HG02763 (cell line): ENCODE measurements at regions not wholly inside any gene's neighbourhood (a gene's known extent, or its start where the extent isn't known, plus 50 kb on each side); places are given as distances from the start of the nearest gene placed in this dataset.
"Not testable (repeated sequence)": the region's sequence is repeated elsewhere in the genome, so short reads cannot be mapped to it uniquely, and the experiment has no call there.

Source experiments
- ATAC-seq: cut with Tn5 transposase; IDR thresholded peaks from one replicate; pipeline ENCODE4 v1.9.1; 2021; ENCODE audit warnings: mild to moderate bottlenecking, moderate library complexity; ENCODE audit not compliant: unreplicated experiment

DNA sequence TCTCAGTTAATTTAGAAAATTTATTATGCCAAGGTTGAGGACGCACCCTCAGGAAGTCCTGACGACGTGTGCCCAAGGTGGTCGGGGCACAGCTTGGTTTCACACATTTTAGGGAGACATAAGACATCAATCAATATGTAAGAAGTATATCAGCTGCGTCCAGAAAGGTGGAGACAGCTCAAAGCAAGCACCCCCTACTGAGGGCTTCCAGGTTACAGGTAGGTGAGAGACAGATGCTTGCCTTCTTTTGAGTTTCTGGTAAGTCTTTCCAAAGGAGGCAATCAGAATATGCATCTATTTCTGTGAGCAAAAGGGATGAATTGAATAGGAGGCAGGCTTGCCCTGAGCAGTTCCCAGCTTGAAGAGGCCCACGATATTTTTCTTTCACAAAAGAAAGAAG is 614.3 kb downstream of the XPNPEP1 start:
- no peak for ATAC-seq

DNA sequence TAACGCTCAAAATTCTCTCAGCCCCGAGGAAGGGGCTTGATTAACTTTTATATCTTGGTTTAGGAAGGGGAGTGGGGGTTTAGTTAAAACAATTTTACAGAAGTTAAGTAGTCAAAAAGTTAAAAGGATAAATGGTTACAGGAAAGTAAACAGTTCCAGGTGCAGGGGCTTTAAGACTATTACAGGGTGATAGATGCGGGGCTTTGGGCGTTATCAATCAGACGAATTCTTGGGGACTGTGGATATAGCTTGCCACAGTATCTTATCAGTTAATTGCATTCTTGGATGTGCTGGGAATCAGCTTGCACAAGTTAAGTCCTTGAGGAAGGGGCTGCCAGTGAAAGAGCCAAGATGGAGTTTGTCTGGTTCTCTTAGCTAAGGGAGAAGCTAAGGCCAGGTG is 616.2 kb downstream of the XPNPEP1 start:
- ATAC-seq = not testable (repeated sequence)

DNA sequence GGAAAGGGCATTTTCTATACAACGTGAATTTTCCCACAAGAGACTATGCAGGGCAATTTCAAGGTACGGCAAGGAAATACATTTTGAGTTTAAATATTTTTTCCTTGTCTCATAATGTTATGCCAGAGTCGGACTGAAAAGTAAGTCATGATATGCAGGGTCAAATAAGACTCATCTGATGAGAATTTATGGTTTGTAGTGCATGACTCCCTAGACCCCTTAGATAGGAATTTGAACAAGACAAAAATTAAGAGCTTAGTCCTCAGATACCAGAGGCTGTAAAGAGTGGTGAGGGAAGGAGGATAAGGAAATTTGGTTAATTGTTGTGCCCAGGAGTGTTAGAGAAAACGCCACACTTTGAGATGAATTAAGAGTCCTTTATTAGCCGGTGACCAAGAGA is 616.6 kb downstream of the XPNPEP1 start:
- ATAC-seq = no peak

DNA sequence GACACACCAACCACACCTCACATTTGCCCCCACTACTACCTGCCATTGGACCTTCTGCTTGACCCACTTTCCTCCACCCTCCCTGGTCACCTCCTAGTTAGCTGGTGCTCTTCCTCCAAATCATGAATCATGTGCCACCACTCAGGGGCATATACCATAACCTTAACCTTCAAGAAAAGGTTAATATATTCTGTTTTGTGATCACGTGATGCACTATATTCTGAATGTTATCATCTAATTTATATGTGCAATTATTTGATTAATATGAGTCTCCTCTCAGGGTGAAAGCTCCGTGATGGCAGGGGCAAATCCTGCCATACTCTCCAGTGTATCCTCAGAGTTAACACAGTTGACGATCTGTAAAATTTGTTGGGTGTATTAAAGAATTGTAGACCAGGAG is 635.5 kb downstream of the XPNPEP1 start:
- ATAC-seq = no peak

DNA sequence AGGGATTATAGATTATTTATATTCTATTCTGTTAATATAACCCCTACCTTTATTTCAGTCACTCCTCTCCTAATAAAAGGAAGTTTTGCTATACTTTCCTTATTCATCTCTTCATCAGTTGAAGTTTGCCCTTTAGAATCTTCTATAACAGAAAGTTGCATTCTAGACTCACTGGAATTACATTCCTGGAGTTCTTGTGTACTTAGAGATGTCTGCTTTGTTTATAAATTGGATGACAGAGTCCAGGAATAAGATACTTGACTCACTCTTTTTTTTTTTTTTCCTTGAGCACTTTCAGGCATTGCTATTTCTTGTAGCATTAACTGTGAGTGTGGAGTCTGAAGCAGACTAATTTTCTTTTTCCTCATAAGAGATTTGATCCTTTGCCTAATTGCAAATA is 640.8 kb downstream of the XPNPEP1 start:
- ATAC-seq = no peak

DNA sequence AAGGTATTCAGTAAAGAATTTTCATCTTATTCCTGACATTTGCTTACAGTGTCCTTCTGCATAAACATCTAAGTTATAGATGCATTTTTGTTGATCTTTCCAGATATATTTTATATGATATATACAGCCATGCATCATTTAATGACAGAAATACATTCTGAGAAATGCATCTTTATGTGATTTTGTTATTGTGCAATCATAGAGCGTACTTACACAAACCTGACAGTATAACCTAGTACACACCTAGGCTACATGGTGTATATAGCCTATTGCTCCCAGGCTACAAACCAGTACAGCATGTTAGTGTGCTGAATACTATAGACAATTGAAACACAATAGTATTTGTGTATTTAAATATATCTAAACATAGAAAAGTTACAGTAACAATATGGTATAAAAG is 642.0 kb downstream of the XPNPEP1 start:
- no peak for ATAC-seq

DNA sequence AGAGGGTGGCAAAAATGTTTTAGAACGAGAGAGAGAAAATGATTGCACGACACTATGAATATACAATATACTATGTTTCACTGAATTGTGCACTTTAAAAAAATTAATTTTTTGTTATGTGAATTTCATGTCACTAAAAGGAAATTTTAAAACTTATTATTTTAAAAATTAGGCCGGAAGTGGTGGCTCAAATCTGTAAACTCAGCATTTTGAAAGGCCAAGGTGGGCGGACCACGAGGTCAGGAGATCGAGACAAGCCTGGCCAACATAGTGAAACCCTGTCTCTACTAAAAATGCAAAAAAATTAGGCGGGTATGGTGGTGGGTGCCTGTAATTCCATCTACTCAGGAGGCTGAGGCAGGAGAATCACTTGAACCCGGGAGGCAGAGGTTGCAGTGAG is 642.5 kb downstream of the XPNPEP1 start:
- no peak for ATAC-seq

DNA sequence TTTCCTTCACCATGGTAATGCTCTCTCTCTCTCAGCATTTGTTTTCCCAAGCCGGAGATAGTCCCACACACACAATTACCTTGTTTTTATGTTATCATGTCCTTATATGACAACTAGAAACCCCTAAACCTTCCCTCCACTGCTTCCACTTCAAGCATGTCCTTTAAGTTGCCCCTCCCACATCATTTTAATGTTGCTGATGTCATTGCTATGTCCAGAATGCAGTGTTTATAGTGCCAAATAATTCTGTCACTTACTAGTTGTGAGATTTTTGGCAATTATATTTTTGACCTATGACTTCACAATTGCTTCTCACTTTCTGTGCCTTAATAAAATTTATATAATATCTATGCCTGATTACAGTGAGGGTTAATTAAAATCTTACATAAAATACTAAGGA is 645.9 kb downstream of the XPNPEP1 start:
- ATAC-seq = no peak

DNA sequence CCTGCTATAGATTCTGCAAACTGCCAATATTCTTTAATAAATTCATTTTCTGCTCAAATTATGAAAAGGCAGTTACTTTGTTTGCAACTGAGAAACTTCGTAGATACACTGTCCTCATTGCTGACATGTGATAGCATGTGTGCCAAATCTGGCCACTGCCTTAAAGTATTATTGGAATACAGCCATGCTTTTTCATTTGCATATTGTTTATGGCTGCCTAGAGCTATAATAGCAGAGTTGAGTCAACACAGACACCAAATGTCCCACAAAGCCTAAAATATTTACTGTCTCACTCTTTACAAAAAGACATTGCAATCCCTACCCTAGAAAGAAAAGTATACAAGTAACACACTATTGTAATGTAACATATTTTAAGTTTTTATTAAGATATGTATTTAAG is 647.4 kb downstream of the XPNPEP1 start:
- ATAC-seq = no peak

DNA sequence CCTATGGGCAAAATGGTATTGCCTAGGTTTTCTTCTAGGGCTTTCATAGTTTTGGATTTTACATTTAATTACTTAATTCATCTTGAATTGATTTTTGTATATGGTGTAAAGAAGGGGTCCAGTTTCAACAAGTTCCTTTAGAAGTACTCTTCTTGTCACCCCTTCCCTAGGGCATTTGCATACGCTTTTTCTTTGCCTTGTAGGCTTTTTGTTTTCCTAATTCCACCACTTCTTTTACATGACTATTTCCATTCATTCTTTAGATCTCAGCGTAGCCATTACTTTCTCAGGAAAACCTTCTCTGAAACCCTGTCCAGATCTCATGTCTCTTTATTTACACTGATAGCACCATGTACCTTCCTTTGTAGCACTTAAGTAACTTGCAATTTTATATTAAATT is 648.6 kb downstream of the XPNPEP1 start:
- ATAC-seq = no peak

DNA sequence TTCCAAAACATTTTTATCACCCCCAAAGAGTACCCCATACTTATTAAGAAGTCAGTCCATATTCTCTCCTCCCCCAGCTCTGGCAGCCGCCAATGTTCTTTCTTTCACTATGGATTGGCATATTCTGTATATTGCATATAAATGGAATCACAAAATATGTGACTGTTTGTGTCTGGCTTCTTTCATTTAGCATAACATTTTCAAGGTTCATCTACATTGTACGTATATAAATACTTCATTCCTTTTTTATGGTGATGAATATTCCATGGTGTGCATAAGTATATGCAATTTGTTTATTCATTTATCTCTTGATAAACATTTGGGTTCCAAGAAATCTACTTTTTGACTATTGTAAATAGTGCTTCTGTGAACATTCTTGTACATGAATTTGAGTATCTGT is 653.1 kb downstream of the XPNPEP1 start:
- ATAC-seq = no peak

DNA sequence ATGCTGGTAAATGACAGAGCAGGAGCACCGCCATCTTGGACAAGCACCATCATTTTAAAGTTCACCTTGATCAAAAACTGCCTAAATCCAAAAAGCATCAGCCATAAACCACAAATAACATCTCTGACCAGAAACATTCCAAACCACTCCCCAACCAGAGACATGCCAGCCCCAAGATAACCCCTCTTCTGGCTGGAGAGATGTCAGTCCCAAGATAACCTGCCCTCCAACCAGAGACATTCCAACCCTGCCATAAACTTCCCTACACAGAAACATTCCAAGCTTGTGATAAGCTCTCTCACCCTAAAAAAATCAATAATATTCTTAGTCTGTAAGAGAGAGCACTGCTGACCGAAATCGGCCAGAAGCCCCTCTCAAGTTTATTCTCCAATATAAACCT is 659.3 kb downstream of the XPNPEP1 start:
- ATAC-seq = no peak

DNA sequence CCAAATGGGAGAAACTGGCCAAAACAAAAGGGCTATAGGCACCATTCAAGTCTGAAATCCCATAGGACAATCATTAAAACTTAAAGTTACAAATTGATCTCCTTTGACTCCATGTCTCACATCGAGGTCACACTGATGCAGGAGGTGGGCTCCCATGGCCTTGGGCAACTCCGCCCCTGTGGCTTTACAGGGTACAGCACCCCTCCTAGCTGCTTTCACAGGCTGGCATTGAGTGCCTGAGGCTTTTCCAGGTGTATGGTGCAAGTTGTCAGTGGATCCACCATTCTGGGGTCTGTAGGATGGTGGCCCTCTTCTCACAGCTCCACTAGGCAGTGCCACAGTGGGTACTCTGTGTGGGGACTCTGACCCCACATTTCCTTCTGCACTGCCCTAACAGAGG is 662.1 kb downstream of the XPNPEP1 start:
- no peak for ATAC-seq

DNA sequence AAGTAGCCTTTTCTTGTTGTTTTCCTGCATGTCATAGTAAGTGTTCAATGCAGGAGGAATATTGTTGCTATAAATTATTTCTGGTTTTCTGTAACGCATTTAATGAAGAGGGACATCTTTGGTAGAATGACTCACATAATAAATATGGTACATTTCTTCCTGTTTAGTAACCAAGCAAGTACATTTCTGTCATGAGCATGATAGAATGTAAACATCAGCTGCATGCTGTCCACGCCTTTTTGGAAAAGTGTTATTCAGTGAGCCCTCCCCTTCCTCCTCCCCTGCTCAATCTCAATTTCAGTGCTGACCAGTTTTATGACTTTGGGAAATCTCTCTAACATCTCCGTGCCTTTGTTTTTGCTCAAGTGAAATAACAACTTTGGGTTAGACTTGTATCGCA is 664.0 kb downstream of the XPNPEP1 start:
- no peak for ATAC-seq

DNA sequence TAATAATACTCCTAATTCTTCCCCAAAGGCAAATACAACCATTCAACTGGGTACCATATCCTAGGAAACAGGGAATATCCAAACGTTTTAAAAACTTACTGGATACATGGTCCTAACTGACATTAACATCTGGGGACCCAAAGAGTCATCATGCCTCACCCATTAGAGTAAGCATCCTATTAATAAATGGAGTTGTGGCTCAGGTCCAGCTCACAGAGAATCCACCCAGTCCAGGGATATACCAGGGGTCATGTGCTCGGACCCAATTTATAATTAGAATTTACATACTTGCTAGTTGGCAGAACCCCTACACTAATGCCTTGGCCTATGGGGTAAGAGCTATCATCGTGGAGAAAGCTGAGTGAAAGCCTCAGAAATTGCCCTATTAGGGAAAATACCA is 670.0 kb downstream of the XPNPEP1 start:
- ATAC-seq = no peak

DNA sequence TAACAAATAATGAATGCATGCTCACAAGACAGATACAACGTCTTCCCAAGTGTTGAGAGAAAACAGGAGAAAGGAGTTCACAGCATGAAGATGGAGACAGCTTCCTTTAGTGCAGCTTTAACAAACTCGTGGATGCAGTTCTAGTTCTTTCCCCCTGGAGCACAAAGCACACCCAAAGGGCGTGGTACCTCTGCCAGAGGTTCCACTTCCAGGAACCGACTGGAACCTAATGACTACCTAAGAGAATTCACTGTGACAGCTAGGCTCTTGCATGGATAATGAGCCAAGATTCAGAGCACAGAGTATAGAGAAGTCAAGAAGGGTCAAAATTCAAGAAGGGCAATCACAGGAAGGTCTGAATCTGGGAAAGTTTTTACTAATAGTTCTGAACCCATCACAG is 673.2 kb downstream of the XPNPEP1 start:
- ATAC-seq = no peak

DNA sequence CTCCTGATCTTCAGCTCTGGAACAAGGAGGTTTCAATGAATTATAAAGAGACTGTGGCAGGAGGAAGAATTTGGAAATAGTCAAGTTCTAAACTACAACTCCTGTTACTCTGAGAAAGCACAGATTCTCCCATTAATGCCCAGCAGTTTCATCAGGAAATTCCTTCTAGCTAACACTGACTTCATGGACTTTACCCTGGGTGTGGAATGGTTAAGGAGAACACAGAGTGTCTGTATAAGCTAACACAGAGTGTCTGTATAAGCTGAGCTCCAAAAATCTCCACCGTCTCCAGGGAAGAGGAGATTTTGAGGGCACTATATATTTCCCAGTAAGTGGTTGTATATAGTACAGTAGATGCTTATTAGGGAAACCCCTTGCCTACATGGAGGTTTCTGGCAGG is 675.5 kb downstream of the XPNPEP1 start:
- ATAC-seq = no peak

DNA sequence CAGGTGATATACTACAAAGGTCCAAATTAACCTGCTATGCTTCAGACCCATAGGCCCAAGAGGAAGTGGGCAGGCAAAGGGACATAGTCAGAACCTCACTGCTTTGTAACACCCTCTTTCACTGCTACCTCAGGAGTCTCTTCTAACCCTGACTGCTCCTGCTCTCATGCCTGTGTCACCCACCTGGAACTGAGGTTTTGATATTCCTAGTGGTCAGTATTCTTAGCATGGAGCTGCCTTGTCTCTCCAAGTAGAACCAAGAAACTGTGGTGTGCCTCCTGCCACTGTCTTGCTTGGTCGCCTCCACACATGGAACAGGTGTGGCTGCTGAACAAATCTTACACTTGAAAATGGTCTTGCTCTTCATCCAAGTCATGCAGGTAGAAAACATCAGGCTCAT is 677.5 kb downstream of the XPNPEP1 start:
- ATAC-seq = no peak

DNA sequence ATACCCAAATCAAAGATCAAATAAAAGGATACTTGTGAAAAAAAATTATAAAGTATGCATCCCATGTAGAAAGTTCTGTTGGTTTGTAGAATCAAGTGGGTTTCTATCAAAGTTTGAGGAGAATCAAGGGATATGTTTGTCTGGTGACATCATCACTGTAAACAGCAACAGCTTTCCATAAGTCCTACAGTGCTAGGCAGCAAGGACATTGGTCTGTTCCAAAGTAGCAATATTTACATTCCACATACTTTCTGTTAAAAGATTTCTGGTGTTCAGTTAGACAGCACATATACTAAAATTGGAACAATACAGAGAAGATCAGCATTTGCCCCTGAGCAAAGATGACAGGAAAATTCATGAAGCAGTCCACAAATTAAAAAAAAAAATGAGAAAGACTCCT is 683.9 kb downstream of the XPNPEP1 start:
- no peak for ATAC-seq

DNA sequence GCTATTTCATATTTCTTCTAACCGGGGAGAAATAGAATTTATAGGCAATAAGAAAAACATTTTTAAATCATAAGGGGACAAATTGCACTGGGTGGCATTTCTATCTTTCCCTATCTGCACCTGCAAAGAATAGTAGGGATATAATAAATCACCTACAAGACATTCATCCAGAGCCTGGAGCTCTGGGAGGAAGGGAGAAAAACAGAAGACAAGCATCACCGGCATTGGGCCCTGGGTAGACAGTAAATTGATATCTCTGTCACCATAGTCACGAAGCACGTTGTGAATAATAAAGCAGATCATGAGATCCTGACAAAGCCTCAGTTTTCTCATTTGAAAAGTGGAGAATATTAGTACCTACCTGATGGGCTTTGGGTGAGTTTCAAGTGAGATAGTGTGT is 685.6 kb downstream of the XPNPEP1 start:
- ATAC-seq = no peak

DNA sequence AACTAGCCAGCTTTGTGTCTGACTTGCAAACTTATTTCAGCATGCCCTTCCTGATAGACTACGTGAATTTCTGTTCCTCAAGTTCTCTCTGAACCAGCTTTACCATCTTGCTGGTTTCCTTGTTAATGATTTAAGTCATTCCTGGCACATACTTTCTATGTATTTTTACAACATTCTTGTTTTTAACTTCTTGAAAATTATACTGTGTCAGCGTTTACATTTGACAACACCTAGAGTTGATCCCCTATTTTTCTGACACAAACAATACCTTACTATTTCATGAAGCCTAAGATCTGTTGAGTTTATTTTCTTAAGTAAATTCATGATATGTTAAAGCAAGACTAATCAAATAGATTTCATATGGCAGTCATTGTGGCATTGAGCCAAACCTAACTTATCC is 686.3 kb downstream of the XPNPEP1 start:
- no peak for ATAC-seq

DNA sequence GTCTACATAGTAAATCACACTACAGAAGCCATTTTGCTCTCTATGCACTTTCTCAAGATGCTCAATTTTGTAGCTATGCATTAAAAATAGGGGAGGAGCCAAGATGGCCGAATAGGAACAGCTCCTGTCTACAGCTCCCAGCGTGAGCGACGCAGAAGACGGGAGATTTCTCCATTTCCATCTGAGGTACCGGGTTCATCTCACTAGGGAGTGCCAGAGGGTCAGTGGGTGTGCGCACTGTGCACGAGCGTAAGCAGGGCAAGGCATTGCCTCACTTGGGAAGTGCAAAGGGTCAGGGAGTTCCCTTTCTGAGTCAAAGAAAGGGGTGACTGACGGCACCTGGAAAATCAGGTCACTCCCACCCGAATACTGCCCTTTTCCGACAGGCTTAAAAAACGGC is 699.8 kb downstream of the XPNPEP1 start:
- ATAC-seq = not testable (repeated sequence)

DNA sequence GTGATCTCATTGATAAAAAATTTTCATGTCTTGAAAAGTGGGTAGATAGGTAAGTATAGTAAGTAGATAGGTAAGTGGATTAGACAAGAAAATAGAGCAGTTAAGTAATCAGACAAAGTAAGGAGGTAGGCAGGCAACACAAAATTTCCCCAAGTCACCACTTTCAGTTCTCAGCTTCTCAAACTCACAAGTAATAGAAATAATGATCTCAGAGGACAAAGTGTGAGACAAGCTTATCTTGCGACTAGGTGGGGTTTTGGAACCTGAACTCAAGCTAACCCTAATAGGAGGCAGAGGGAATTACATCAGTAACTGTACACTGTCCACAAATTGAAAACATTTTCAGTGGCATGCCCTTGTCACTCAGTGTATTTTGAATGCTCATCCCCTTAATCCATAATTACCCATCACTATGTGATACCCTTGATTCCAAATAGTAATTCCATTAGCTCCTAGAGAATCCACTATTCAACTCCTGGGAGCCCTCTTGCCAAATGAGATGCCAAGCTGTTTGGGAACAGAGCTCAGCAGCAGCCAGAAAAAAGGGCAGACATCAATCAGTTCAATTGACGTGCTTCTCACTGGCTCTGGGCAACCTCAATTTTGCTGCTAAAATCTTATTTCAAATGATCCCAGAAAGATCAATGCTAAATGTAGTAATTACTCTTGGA is 703.2 kb downstream of the XPNPEP1 start:
- no peak for ATAC-seq

DNA sequence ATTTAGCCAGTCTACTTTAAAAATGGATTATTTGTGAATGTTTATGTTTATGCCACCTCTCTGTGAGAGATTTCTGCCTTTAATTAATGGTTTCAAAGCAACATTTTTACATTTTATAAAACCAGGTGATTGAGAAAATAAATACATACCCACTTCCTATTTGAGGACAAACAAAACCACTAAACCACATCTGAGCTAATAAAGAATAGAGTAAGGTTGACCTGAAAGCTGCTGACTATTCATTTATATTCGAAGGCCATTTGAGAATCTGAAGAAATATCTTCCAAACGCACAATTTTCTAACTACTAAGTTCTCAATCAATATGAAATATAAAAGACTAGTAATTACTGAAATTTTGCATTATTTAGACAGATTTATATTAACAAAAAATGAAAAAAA is 705.1 kb downstream of the XPNPEP1 start:
- ATAC-seq = no peak
